Tibial artery (tissue), 4 donors: ENCODE measurements at regions not wholly inside any gene's neighbourhood (a gene's known extent, or its start where the extent isn't known, plus 50 kb on each side); places are given as distances from the start of the nearest gene placed in this dataset.
"Not testable (repeated sequence)": the region's sequence is repeated elsewhere in the genome, so short reads cannot be mapped to it uniquely, and the experiment has no call there.

ENCODE experiments used
- DNase-seq, 2 donors: peaks; one replicate each; pipeline ENCODE4 v3.0.0-alpha.2; 2019
- H3K27ac ChIP-seq, 2 donors: fragments of 200-600 bp; sonication (generic) in 1 of 2; 1 replicate in 1 of 2; 2 replicates in 1 of 2; pipeline ENCODE4 v1.5.1; 2018 to 2019; ENCODE audit warnings: mild to moderate bottlenecking in 1 of 2
- H3K27me3 ChIP-seq, 2 donors: fragments of 200-600 bp; sonication (generic) in 1 of 2; one replicate each; pipeline versions ENCODE4 v1.5.1 to v1.6.0; 2016 to 2019
- H3K36me3 ChIP-seq, 3 donors: fragments of 200-600 bp; sonication (generic) in 2 of 3; one replicate each; pipeline ENCODE4 v1.5.1; 2016 to 2019; ENCODE audit warnings: mild to moderate bottlenecking in 2 of 3
- H3K4me1 ChIP-seq, 4 donors: fragments of 200-600 bp; sonication (generic) in 2 of 4; 1 replicate in 3 of 4; 2 replicates in 1 of 4; pipeline ENCODE4 v1.5.1; 2016 to 2019
- H3K4me3 ChIP-seq, 2 donors: fragments of 200-600 bp; sonication (generic) in 1 of 2; 1 replicate in 1 of 2; 2 replicates in 1 of 2; pipeline ENCODE4 v1.5.1; 2018 to 2019; ENCODE audit warnings: mild to moderate bottlenecking in 2 of 2
- H3K9me3 ChIP-seq, 3 donors: fragments of 200-600 bp; sonication (generic) in 1 of 3; one replicate each; pipeline ENCODE4 v1.5.1; 2016 to 2019
- CTCF ChIP-seq, 2 experiments: fragments of 200-600 bp in 1 of 2; fragments of 450-650 bp in 1 of 2; IDR thresholded peaks; one replicate each; pipeline ENCODE4 v1.5.1; 2017 to 2019; ENCODE audit warnings: antibody characterized with exemption in 2 of 2, mild to moderate bottlenecking in 1 of 2, moderate library complexity in 1 of 2
- intact Hi-C: fragments of 100-400 bp; cut with DNase I; formaldehyde crosslinking; loops from one replicate; pipeline ENCODE4 v1.15.0; 2023; ENCODE audit warnings: low total_unique reads

- DNase-seq = no peak
- Histone ChIP-seq H3K27ac (no peak overlapping the region), H3K36me3 (no peaks in the 10 kb centered on the region), H3K4me1 (no peaks in the 10 kb centered on the region), H3K4me3 (no peak overlapping the region), H3K9me3 (peaks cover 0 to 2% (median under 1%) of the 10 kb centered on the region in 3 donors), H3K27me3 (no peaks in the 10 kb centered on the region)
- intact Hi-C loops = no loop called here
- TF ChIP-seq CTCF (IDR thresholded peaks at IDR 0.05) = no peak
Measured at GRCh38 chrX:21194526-21194925, 179.7 kb upstream of the CNKSR2 start.

- H3K4me3 ChIP-seq = no peak overlapping the region
- H3K27ac ChIP-seq = no peak overlapping the region
- H3K27me3 ChIP-seq = no peaks in the 10 kb centered on the region
- no peak for TF ChIP-seq CTCF (IDR thresholded peaks at IDR 0.05)
- peaks cover 0 to 7% (median 0%) of the 10 kb centered on the region in 3 donors for H3K9me3 ChIP-seq
- DNase-seq = no peak
- no peaks in the 10 kb centered on the region for H3K4me1 ChIP-seq
- intact Hi-C loops = no loop called here
- H3K36me3 ChIP-seq = no peaks in the 10 kb centered on the region
Measured at GRCh38 chrX:21207080-21207479, 167.1 kb upstream of the CNKSR2 start.

GRCh38 chrX:21219208-21219607, 155.0 kb upstream of the CNKSR2 start:
- H3K4me1 ChIP-seq, H3K4me3 ChIP-seq, intact Hi-C loops, H3K27me3 ChIP-seq, H3K9me3 ChIP-seq, H3K36me3 ChIP-seq, DNase-seq, H3K27ac ChIP-seq: not testable (repeated sequence)

GRCh38 chrX:21225643-21226042, 148.6 kb upstream of the CNKSR2 start:
- no peaks in the 10 kb centered on the region for H3K4me1 ChIP-seq
- H3K9me3 ChIP-seq = no peaks in the 10 kb centered on the region
- no peak overlapping the region for H3K4me3 ChIP-seq
- H3K27me3 ChIP-seq = no peaks in the 10 kb centered on the region
- H3K27ac ChIP-seq = no peak overlapping the region
- H3K36me3 ChIP-seq = no peaks in the 10 kb centered on the region
- TF ChIP-seq CTCF (IDR thresholded peaks at IDR 0.05) = no peak
- no peak for DNase-seq
- intact Hi-C loops = no loop called here

- DNase-seq, H3K27ac ChIP-seq, H3K36me3 ChIP-seq, H3K27me3 ChIP-seq, H3K4me1 ChIP-seq, H3K4me3 ChIP-seq, H3K9me3 ChIP-seq, intact Hi-C loops: not testable (repeated sequence)
Measured at GRCh38 chrX:21228974-21229373, 145.2 kb upstream of the CNKSR2 start.

- DNase-seq = no peak
- Histone ChIP-seq H3K9me3 (no peaks in the 10 kb centered on the region), H3K4me3 (no peak overlapping the region), H3K27ac (no peak overlapping the region), H3K27me3 (no peaks in the 10 kb centered on the region), H3K36me3 (no peaks in the 10 kb centered on the region), H3K4me1 (no peaks in the 10 kb centered on the region)
- no peak for TF ChIP-seq CTCF (IDR thresholded peaks at IDR 0.05)
- intact Hi-C loops = no loop called here
Measured at GRCh38 chrX:21255032-21255618, 119.1 kb upstream of the CNKSR2 start.

GRCh38 chrX:21266949-21267348, 107.3 kb upstream of the CNKSR2 start:
- TF ChIP-seq CTCF (IDR thresholded peaks at IDR 0.05) = no peak
- H3K27me3 ChIP-seq = no peaks in the 10 kb centered on the region
- H3K4me1 ChIP-seq = no peaks in the 10 kb centered on the region
- intact Hi-C loops = no loop called here
- H3K36me3 ChIP-seq = no peaks in the 10 kb centered on the region
- no peak for DNase-seq
- no peak overlapping the region for H3K4me3 ChIP-seq
- peaks cover 0 to 9% (median 9%) of the 10 kb centered on the region in 3 donors for H3K9me3 ChIP-seq
- H3K27ac ChIP-seq = no peak overlapping the region
